OCI-LY7 (cell line): ENCODE measurements at regions not wholly inside any gene's neighbourhood (a gene's known extent, or its start where the extent isn't known, plus 50 kb on each side); places are given as distances from the start of the nearest gene placed in this dataset.

Source experiments
- BruUV-seq: library from RNA; stranded (reverse); fragments of 400-500 nt; replicated peaks from 2 replicates; lab custom pipeline; 2021; lab: Mats Ljungman, UMichigan
- CTCF ChIA-PET: fragments of 300-600 bp; sonication (Branson Sonifier 250); formaldehyde crosslinking; loops from one replicate; lab custom pipeline; 2022; ENCODE audit warnings: antibody characterized with exemption; ENCODE audit not compliant: unreplicated experiment; lab: Charles Lee
- POLR2A ChIA-PET: fragments of 300-600 bp; sonication (Branson Sonifier 250); formaldehyde crosslinking; loops from one replicate; lab custom pipeline; 2022; ENCODE audit warnings: antibody characterized with exemption; lab: Charles Lee
- DNase-seq: peaks from one replicate; pipeline ENCODE4 v3.0.0-alpha.2; 2015; ENCODE audit warnings: low spot score
- H2AFZ ChIP-seq: fragments of 200-600 bp; sonication (generic), shearing (Covaris generic); 2 replicates; pipeline ENCODE4 v1.6.1; 2014; ENCODE audit warnings: mild to moderate bottlenecking, antibody characterized with exemption, low read length, moderate library complexity
- H3K27ac ChIP-seq: fragments of 200-600 bp; sonication (generic); 2 replicates; pipeline ENCODE4 v1.5.1; 2014; ENCODE audit warnings: mixed run types, low read depth, mild to moderate bottlenecking, moderate library complexity, low read length, inconsistent platforms; ENCODE audit not compliant: poor library complexity, severe bottlenecking
- H3K36me3 ChIP-seq: fragments of 200-600 bp; sonication (generic); 2 replicates; pipeline ENCODE4 v1.6.1; 2014; ENCODE audit warnings: mild to moderate bottlenecking, antibody characterized with exemption, low read length, moderate library complexity, mixed read lengths; ENCODE audit not compliant: insufficient read depth
- H3K4me1 ChIP-seq: fragments of 200-600 bp; sonication (generic); 2 replicates; pipeline ENCODE4 v1.5.1; 2014; ENCODE audit warnings: mild to moderate bottlenecking, low read length; ENCODE audit not compliant: insufficient read depth, poor library complexity, severe bottlenecking
- H3K4me2 ChIP-seq: fragments of 200-600 bp; sonication (generic); 2 replicates; pipeline ENCODE4 v1.6.1; 2014; ENCODE audit warnings: mild to moderate bottlenecking, low read length
- H3K4me3 ChIP-seq: fragments of 200-600 bp; sonication (generic); 2 replicates; pipeline ENCODE4 v1.5.1; 2014; ENCODE audit warnings: mild to moderate bottlenecking, low read depth, low read length; ENCODE audit not compliant: poor library complexity, severe bottlenecking
- H3K79me2 ChIP-seq: fragments of 200-600 bp; sonication (generic); 2 replicates; pipeline ENCODE4 v1.6.1; 2016; ENCODE audit warnings: low read depth, mild to moderate bottlenecking, low read length, moderate library complexity, mixed read lengths; ENCODE audit not compliant: insufficient read depth
- H3K9me2 ChIP-seq: fragments of 200-600 bp; sonication (generic); 2 replicates; pipeline ENCODE4 v1.6.1; 2016; ENCODE audit warnings: mild to moderate bottlenecking, low read length, mixed read lengths; ENCODE audit not compliant: insufficient read depth
- H3K9me3 ChIP-seq: fragments of 200-600 bp; sonication (generic); 2 replicates; pipeline ENCODE4 v1.6.1; 2014; ENCODE audit warnings: mild to moderate bottlenecking, mixed run types, low read length, mixed read lengths
- H4K20me1 ChIP-seq: fragments of 200-600 bp; sonication (generic); 2 replicates; pipeline ENCODE4 v1.6.1; 2014; ENCODE audit warnings: mild to moderate bottlenecking, antibody characterized with exemption, low read length, moderate library complexity, mixed read lengths; ENCODE audit not compliant: insufficient read depth
- EZH2phosphoT487 ChIP-seq: fragments of 200-600 bp; sonication (generic); IDR thresholded peaks from 2 replicates; pipeline ENCODE4 v1.6.1; 2018; ENCODE audit warnings: low read depth, borderline replicate concordance, mild to moderate bottlenecking, mixed run types, antibody characterized with exemption, low read length, moderate library complexity, mixed read lengths
- intact Hi-C: fragments of 100-400 bp; cut with micrococcal nuclease; formaldehyde crosslinking; loops from one replicate; pipeline ENCODE4 v1.10.0; 2022; ENCODE audit not compliant: unreplicated experiment
- TF ChIP-seq, protein P1 (sequence below): fragments of 200-600 bp; sonication (generic); conservative IDR thresholded peaks from 2 replicates; pipeline ENCODE4 v1.5.1; 2014; ENCODE audit warnings: mild to moderate bottlenecking, antibody characterized with exemption, low read length, moderate library complexity, mixed read lengths

DNA sequence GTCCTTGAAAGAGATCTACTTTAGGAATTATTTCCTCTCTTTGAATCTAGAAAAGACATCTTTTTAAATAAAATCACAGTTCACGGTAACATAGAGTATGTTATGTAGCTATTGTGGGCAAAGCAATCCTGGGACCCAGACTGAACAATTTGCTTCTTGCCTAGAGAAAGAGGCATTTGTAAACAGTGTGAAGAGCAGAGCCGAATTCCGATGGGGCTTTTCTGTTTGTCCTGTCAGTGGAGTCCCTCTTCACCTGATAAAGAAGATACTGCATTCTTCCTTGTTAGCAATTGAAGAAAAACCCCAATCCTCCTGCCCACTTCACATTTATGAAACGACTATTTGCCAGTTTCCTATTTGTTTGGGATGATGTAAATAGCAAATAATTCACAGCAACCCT lies 462.9 kb downstream of the WDR72 start:
- POLR2A ChIA-PET: no interaction called here
- TF ChIP-seq, protein P1, sequence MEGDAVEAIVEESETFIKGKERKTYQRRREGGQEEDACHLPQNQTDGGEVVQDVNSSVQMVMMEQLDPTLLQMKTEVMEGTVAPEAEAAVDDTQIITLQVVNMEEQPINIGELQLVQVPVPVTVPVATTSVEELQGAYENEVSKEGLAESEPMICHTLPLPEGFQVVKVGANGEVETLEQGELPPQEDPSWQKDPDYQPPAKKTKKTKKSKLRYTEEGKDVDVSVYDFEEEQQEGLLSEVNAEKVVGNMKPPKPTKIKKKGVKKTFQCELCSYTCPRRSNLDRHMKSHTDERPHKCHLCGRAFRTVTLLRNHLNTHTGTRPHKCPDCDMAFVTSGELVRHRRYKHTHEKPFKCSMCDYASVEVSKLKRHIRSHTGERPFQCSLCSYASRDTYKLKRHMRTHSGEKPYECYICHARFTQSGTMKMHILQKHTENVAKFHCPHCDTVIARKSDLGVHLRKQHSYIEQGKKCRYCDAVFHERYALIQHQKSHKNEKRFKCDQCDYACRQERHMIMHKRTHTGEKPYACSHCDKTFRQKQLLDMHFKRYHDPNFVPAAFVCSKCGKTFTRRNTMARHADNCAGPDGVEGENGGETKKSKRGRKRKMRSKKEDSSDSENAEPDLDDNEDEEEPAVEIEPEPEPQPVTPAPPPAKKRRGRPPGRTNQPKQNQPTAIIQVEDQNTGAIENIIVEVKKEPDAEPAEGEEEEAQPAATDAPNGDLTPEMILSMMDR: no peak
- TF ChIP-seq EZH2phosphoT487: no peak
- Histone ChIP-seq H3K9me2 (no peaks in the 10 kb centered on the region), H3K4me2 (no peak overlapping the region), H3K27ac (no peak overlapping the region), H2AFZ (no peak overlapping the region), H4K20me1 (no peaks in the 10 kb centered on the region), H3K36me3 (no peaks in the 10 kb centered on the region), H3K79me2 (no peaks in the 10 kb centered on the region), H3K4me1 (no peaks in the 10 kb centered on the region), H3K9me3 (no peaks in the 10 kb centered on the region), H3K4me3 (no peak overlapping the region)
- BruUV-seq: no TSS peak
- CTCF ChIA-PET: no interaction called here
- intact Hi-C loops: no loop called here
- DNase-seq: no peak

DNA sequence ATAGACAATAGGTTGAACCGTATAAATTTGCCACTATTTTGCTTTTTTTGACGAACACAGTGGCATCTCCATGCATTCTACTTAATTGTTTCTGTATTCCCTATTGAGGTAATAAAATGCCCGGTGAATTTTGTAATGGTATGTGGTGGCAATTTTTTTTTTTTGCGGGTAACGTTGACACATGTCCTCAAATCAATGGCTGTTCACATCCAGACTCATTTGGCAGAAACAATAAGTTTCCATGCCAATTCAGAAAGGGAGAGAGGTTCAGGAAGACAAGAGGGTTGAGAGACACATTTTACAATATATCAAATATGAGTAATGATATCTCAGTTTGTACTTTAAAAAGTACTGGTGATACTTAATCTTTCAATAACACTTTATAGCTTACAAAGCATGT lies 463.9 kb downstream of the WDR72 start:
- H3K79me2 ChIP-seq: no peaks in the 10 kb centered on the region
- H3K4me3 ChIP-seq: no peak overlapping the region
- ChIA-PET CTCF (no interaction called here), POLR2A (interaction anchor here (0.6 kb wide), 1 partner anchor 378 kb away, joined by 9 read pairs; no protein-coding TSS in a partner anchor)
- DNase-seq: no peak
- H3K36me3 ChIP-seq: no peaks in the 10 kb centered on the region
- intact Hi-C loops: no loop called here
- H3K4me2 ChIP-seq: no peak overlapping the region
- no peak overlapping the region for H2AFZ ChIP-seq
- TF ChIP-seq, protein P1: no peak
- no peak for TF ChIP-seq EZH2phosphoT487
- no TSS peak for BruUV-seq
- H3K9me2 ChIP-seq: no peaks in the 10 kb centered on the region
- no peaks in the 10 kb centered on the region for H3K4me1 ChIP-seq
- H4K20me1 ChIP-seq: no peaks in the 10 kb centered on the region
- H3K27ac ChIP-seq: no peak overlapping the region
- H3K9me3 ChIP-seq: no peaks in the 10 kb centered on the region

DNA sequence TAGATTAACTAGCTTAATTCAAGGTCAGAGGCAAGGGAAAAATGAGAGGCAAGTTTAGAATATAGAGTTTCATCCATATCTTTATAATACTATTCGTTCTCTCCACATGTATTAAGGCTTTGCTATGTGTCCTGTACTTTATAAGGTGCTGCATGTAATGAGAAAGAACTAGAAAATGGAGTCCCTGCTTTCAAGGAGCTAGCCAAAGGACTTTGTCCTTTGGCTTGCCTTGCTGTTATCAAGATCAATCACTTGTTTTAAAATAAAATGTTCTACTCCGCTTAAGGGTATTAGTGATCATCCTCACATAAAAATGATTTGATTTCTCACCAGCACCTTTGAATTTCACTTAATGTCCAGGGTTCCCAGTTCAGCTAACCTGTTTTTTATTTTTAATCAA lies 470.9 kb downstream of the WDR72 start:
- POLR2A ChIA-PET: interaction anchor here (1.6 kb wide), 1 partner anchor 15 kb away, joined by 3 read pairs; no protein-coding TSS in a partner anchor
- no peak for DNase-seq
- Histone ChIP-seq H3K9me2 (no peaks in the 10 kb centered on the region), H2AFZ (no peak overlapping the region), H3K36me3 (no peaks in the 10 kb centered on the region), H3K9me3 (no peaks in the 10 kb centered on the region), H3K4me3 (no peak overlapping the region), H3K79me2 (no peaks in the 10 kb centered on the region), H4K20me1 (no peaks in the 10 kb centered on the region), H3K4me1 (no peaks in the 10 kb centered on the region), H3K4me2 (no peak overlapping the region), H3K27ac (no peak overlapping the region)
- intact Hi-C loops: no loop called here
- CTCF ChIA-PET: no interaction called here
- no TSS peak for BruUV-seq
- TF ChIP-seq EZH2phosphoT487: no peak
- TF ChIP-seq, protein P1: no peak
